Body of pancreas (tissue), 4 donors: ENCODE measurements at regions not wholly inside any gene's neighbourhood (a gene's known extent, or its start where the extent isn't known, plus 50 kb on each side); places are given as distances from the start of the nearest gene placed in this dataset.
"Not testable (repeated sequence)": the region's sequence is repeated elsewhere in the genome, so short reads cannot be mapped to it uniquely, and the experiment has no call there.

ENCODE experiments used
- ATAC-seq: fragments of 150-250 bp; one replicate; pipeline ENCODE4 v1.9.1; 2016
- DNase-seq, 4 donors: peaks; one replicate each; pipeline ENCODE4 v3.0.0-alpha.2; 2019
- H3K27ac ChIP-seq, 4 donors: fragments of 200-600 bp; sonication (generic); 1 replicate in 3 of 4; 2 replicates in 1 of 4; pipeline versions ENCODE4 v1.5.1 to v1.6.1; 2016 to 2019; ENCODE audit warnings: mild to moderate bottlenecking in 1 of 4, mixed read lengths in 1 of 4, moderate library complexity in 1 of 4
- H3K27me3 ChIP-seq, 2 donors: fragments of 200-600 bp; sonication (generic); one replicate each; pipeline ENCODE4 v1.6.0; 2016; ENCODE audit warnings: mild to moderate bottlenecking in 1 of 2
- H3K36me3 ChIP-seq, 2 donors: fragments of 200-600 bp; sonication (generic); replicated peaks in 1 of 2; 2 replicates each; pipeline ENCODE4 v1.5.1; 2016; ENCODE audit warnings: low read depth in 2 of 2; ENCODE audit not compliant: insufficient read depth in 1 of 2
- H3K4me1 ChIP-seq: fragments of 200-600 bp; sonication (generic); one replicate; pipeline ENCODE4 v1.6.0; 2016
- H3K4me3 ChIP-seq, 2 donors: fragments of 200-600 bp; sonication (generic); 1 replicate in 1 of 2; 2 replicates in 1 of 2; pipeline ENCODE4 v1.5.1; 2016 to 2019
- H3K9me3 ChIP-seq, 3 donors: fragments of 200-600 bp; sonication (generic); 1 replicate in 2 of 3; 2 replicates in 1 of 3; pipeline ENCODE4 v1.5.1; 2016
- CTCF ChIP-seq, 7 experiments: fragments of 450-650 bp in 4 of 7; fragments of 200-600 bp in 3 of 7; sonication (generic) in 3 of 7; IDR thresholded peaks; one replicate each; pipeline ENCODE4 v1.5.1; 2016 to 2019; ENCODE audit warnings: antibody characterized with exemption in 7 of 7
- POLR2A ChIP-seq, 3 donors: fragments of 450-650 bp; IDR thresholded peaks; one replicate each; pipeline ENCODE4 v1.6.1; 2016; ENCODE audit warnings: antibody characterized with exemption in 3 of 3, mild to moderate bottlenecking in 2 of 3
- WGBS, 2 donors: methylation state at CpG; one replicate each; pipeline ENCODE4 v1.1.5; 2017; 5-methylcytosine and 5-hydroxymethylcytosine counted together
- intact Hi-C: fragments of 100-400 bp; cut with DNase I; formaldehyde crosslinking; loops from one replicate; pipeline ENCODE4 v1.15.1; 2023

DNA sequence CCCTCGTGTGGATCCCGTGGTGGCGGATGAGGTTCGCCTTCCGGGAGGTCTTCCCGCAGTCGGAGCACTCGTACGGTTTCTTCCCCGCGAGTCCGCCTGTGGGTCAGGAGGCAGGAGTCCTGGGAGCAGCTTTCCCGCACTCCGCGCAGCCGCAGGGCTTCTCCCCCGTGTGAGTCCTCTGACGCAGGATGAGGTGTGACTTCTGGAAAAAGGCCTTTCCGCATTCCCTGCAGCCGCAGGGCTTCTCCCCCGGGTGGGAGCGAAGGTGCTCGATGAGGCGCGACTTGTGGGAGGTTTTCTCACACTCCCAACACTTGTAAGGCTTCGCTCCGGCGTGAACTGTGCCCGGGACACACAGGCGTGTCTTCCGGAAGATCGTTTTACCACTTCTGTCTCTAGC lies 68.8 kb upstream of the WIPI2 start:
- H3K9me3 ChIP-seq, H3K4me1 ChIP-seq, H3K27ac ChIP-seq, H3K4me3 ChIP-seq, H3K36me3 ChIP-seq, H3K27me3 ChIP-seq, intact Hi-C loops, DNase-seq, ATAC-seq: not testable (repeated sequence)
- no CpG with 5 or more reads among the region's 32 CpGs for WGBS, 2 donors

- H3K27ac ChIP-seq, DNase-seq, H3K9me3 ChIP-seq, H3K27me3 ChIP-seq, ATAC-seq, H3K4me1 ChIP-seq, H3K4me3 ChIP-seq, intact Hi-C loops, H3K36me3 ChIP-seq: not testable (repeated sequence)
- 45 to 49% methylated on average over 6 to 8 of the region's 8 CpGs for WGBS, 2 donors
Observed at GRCh38 chr7:5131238-5131637, 58.8 kb upstream of the WIPI2 start.

- Histone ChIP-seq H3K9me3 (no peaks in the 10 kb centered on the region), H3K4me3 (no peak overlapping the region), H3K27ac (no peak overlapping the region), H3K4me1 (no peaks in the 10 kb centered on the region), H3K27me3 (no peaks in the 10 kb centered on the region), H3K36me3 (no peaks in the 10 kb centered on the region)
- TF ChIP-seq POLR2A (IDR thresholded peaks at IDR 0.05) (no peak), CTCF (IDR thresholded peaks at IDR 0.05) (no peak)
- DNase-seq (no peak), ATAC-seq (no peak)
- WGBS, 2 donors, result 69 to 77% methylated on average over 5 to 7 of the region's 7 CpGs
- intact Hi-C loops, result no loop called here
Observed at GRCh38 chr7:5132539-5132938, 57.5 kb upstream of the WIPI2 start.

DNA sequence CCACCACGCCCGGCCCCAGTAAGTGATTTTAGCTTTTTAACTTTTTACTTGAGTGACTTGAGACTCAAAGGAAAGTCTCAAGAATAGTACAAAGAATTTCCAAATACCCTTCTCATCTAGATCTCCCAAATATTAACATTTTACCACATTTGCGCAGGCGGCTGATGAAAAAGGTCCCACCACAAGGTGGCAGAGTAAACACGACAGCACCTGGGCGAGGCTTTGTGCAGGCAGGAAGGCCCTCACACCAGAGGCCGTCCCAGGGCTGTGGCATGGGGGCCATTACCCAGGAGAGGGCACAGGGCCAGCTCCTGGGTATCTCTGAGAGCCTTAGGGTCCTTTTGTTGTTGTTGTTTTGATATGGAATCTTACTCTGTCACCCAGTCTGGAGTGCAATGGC lies 50.0 kb upstream of the WIPI2 start:
- WGBS, 2 donors, result 51 to 86% methylated on average over 4 to 7 of the region's 7 CpGs
- no peaks in the 10 kb centered on the region for H3K27me3 ChIP-seq
- H3K36me3 ChIP-seq, result no peaks in the 10 kb centered on the region
- no peaks in the 10 kb centered on the region for H3K9me3 ChIP-seq
- TF ChIP-seq POLR2A (IDR thresholded peaks at IDR 0.05) (no peak), CTCF (IDR thresholded peaks at IDR 0.05) (peak in 6 of 7 experiments; percentile 10 to 33 (median 24))
- ATAC-seq (no peak), DNase-seq (peak; percentile 19 to 30 (median 26))
- no peak overlapping the region for H3K4me3 ChIP-seq
- H3K4me1 ChIP-seq, result no peaks in the 10 kb centered on the region
- no peak overlapping the region for H3K27ac ChIP-seq
- intact Hi-C loops, result no loop called here
